Spleen (tissue), 7 donors: ENCODE measurements at regions not wholly inside any gene's neighbourhood (a gene's known extent, or its start where the extent isn't known, plus 50 kb on each side); places are given as distances from the start of the nearest gene placed in this dataset.

Experiments used
- POLR2A ChIP-seq, 3 donors: fragments of 450-650 bp; IDR thresholded peaks; one replicate each; pipeline ENCODE4 v1.5.1; 2017; ENCODE audit warnings: antibody characterized with exemption in 3 of 3, mild to moderate bottlenecking in 1 of 3
- POLR2AphosphoS5 ChIP-seq, 3 donors: sonication (generic); formaldehyde crosslinking; IDR thresholded peaks; one replicate each; pipeline ENCODE4 v1.5.1; 2017; ENCODE audit warnings: antibody characterized with exemption in 3 of 3
- TF ChIP-seq, protein P1 (sequence below), 11 experiments: fragments of 200-600 bp in 7 of 11; fragments of 450-650 bp in 4 of 11; sonication (generic) in 4 of 11; IDR thresholded peaks in 8 of 11; conservative IDR thresholded peaks in 3 of 11; 1 replicate in 7 of 11; 2 replicates in 4 of 11; pipeline versions ENCODE4 v1.4.0 to v1.8.0; 2016 to 2021; ENCODE audit warnings: antibody characterized with exemption in 11 of 11, inconsistent platforms in 4 of 11, mild to moderate bottlenecking in 1 of 11
- donor health status: DM: no; HTN: no; CAD: no; lungs with moderate emphysema.
- donor health status: DM: no; HTN: no; CAD: no.
- donor health status: DM: no; HTN: no; CAD: no.

GRCh38 chr1:97989094-97989680 lies 68.4 kb upstream of the DPYD start:
- TF ChIP-seq, protein P1, sequence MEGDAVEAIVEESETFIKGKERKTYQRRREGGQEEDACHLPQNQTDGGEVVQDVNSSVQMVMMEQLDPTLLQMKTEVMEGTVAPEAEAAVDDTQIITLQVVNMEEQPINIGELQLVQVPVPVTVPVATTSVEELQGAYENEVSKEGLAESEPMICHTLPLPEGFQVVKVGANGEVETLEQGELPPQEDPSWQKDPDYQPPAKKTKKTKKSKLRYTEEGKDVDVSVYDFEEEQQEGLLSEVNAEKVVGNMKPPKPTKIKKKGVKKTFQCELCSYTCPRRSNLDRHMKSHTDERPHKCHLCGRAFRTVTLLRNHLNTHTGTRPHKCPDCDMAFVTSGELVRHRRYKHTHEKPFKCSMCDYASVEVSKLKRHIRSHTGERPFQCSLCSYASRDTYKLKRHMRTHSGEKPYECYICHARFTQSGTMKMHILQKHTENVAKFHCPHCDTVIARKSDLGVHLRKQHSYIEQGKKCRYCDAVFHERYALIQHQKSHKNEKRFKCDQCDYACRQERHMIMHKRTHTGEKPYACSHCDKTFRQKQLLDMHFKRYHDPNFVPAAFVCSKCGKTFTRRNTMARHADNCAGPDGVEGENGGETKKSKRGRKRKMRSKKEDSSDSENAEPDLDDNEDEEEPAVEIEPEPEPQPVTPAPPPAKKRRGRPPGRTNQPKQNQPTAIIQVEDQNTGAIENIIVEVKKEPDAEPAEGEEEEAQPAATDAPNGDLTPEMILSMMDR (IDR thresholded peaks at IDR 0.05 in 8 of 11, conservative IDR thresholded peaks at IDR 0.05 in 3 of 11) = no peak
- TF ChIP-seq POLR2AphosphoS5 (IDR thresholded peaks at IDR 0.05) (no peak), POLR2A (IDR thresholded peaks at IDR 0.05) (no peak)
